DMS79 (cell line): ENCODE measurements at regions not wholly inside any gene's neighbourhood (a gene's known extent, or its start where the extent isn't known, plus 50 kb on each side); places are given as distances from the start of the nearest gene placed in this dataset.

Experiments used
- DNase-seq: peaks from one replicate; lab custom pipeline; 2025; lab: John Stamatoyannopoulos, UW

GRCh38 chr3:147758771-147759170, 349.6 kb downstream of the ZIC1 start:
- no peak for DNase-seq

GRCh38 chr3:147760085-147760484, 350.9 kb downstream of the ZIC1 start:
- DNase-seq: no peak

GRCh38 chr3:147760941-147761340, 351.8 kb downstream of the ZIC1 start:
- DNase-seq: no peak

- no peak for DNase-seq
Observed at GRCh38 chr3:147773116-147773630, 364.0 kb downstream of the ZIC1 start.

GRCh38 chr3:147775411-147775810, 366.2 kb downstream of the ZIC1 start:
- DNase-seq: no peak

GRCh38 chr3:147775816-147776530, 366.8 kb downstream of the ZIC1 start:
- DNase-seq: no peak

GRCh38 chr3:147793841-147794240, 384.7 kb downstream of the ZIC1 start:
- no peak for DNase-seq

GRCh38 chr3:147794596-147794995, 385.4 kb downstream of the ZIC1 start:
- DNase-seq: no peak

GRCh38 chr3:147795418-147795817, 386.3 kb downstream of the ZIC1 start:
- no peak for DNase-seq

GRCh38 chr3:147797095-147797494, 387.9 kb downstream of the ZIC1 start:
- DNase-seq: no peak

GRCh38 chr3:147799601-147800000, 390.4 kb downstream of the ZIC1 start:
- no peak for DNase-seq

GRCh38 chr3:147807776-147808175, 398.6 kb downstream of the ZIC1 start:
- no peak for DNase-seq

GRCh38 chr3:147809206-147809605, 400.0 kb downstream of the ZIC1 start:
- DNase-seq: no peak

- DNase-seq: no peak
Observed at GRCh38 chr3:147812186-147812911, 403.2 kb downstream of the ZIC1 start.

GRCh38 chr3:147813256-147813655, 404.1 kb downstream of the ZIC1 start:
- no peak for DNase-seq

GRCh38 chr3:147816752-147817151, 407.6 kb downstream of the ZIC1 start:
- DNase-seq: no peak

- DNase-seq: no peak
Observed at GRCh38 chr3:147832611-147833010, 423.4 kb downstream of the ZIC1 start.

GRCh38 chr3:147836330-147836729, 427.2 kb downstream of the ZIC1 start:
- DNase-seq: no peak

- no peak for DNase-seq
Observed at GRCh38 chr3:147838652-147839051, 429.5 kb downstream of the ZIC1 start.

- no peak for DNase-seq
Observed at GRCh38 chr3:147843331-147843730, 434.2 kb downstream of the ZIC1 start.

GRCh38 chr3:147846293-147846692, 437.1 kb downstream of the ZIC1 start:
- DNase-seq: no peak

- DNase-seq: no peak
Observed at GRCh38 chr3:147846854-147847478, 437.8 kb downstream of the ZIC1 start.

GRCh38 chr3:147851062-147851461, 441.9 kb downstream of the ZIC1 start:
- no peak for DNase-seq
